Large intestine (tissue), 3 donors: ENCODE measurements at regions not wholly inside any gene's neighbourhood (a gene's known extent, or its start where the extent isn't known, plus 50 kb on each side); places are given as distances from the start of the nearest gene placed in this dataset.
"Not testable (repeated sequence)": the region's sequence is repeated elsewhere in the genome, so short reads cannot be mapped to it uniquely, and the experiment has no call there.

Source experiments
- DNase-seq, 2 donors: peaks; one replicate each; pipeline versions ENCODE4 v3.0.0 to v3.0.0-alpha.2; 2013
- H3K27ac ChIP-seq: one replicate; pipeline ENCODE4 v1.5.1; 2013; ENCODE audit warnings: low read length
- H3K27me3 ChIP-seq: 2 replicates; pipeline ENCODE4 v1.6.1; 2013; ENCODE audit warnings: low read length; ENCODE audit not compliant: control insufficient read depth, insufficient read depth
- H3K36me3 ChIP-seq: 2 replicates; pipeline ENCODE4 v1.6.1; 2013; ENCODE audit warnings: low read length; ENCODE audit not compliant: control insufficient read depth, insufficient read depth
- H3K4me1 ChIP-seq: one replicate; pipeline ENCODE4 v1.6.1; 2013; ENCODE audit warnings: low read length; ENCODE audit not compliant: control insufficient read depth, insufficient read depth
- H3K4me3 ChIP-seq: one replicate; pipeline ENCODE4 v1.5.1; 2013; ENCODE audit warnings: low read length
- H3K9me3 ChIP-seq: one replicate; pipeline ENCODE4 v1.6.1; 2013; ENCODE audit warnings: mild to moderate bottlenecking, low read depth, low read length, moderate library complexity; ENCODE audit not compliant: control insufficient read depth
- WGBS: methylation state at CpG from one replicate; pipeline ENCODE4 v1.1.5; 2013; ENCODE audit warnings: low lambda C conversion rate; ENCODE audit not compliant: insufficient coverage; 5-methylcytosine and 5-hydroxymethylcytosine counted together

DNA sequence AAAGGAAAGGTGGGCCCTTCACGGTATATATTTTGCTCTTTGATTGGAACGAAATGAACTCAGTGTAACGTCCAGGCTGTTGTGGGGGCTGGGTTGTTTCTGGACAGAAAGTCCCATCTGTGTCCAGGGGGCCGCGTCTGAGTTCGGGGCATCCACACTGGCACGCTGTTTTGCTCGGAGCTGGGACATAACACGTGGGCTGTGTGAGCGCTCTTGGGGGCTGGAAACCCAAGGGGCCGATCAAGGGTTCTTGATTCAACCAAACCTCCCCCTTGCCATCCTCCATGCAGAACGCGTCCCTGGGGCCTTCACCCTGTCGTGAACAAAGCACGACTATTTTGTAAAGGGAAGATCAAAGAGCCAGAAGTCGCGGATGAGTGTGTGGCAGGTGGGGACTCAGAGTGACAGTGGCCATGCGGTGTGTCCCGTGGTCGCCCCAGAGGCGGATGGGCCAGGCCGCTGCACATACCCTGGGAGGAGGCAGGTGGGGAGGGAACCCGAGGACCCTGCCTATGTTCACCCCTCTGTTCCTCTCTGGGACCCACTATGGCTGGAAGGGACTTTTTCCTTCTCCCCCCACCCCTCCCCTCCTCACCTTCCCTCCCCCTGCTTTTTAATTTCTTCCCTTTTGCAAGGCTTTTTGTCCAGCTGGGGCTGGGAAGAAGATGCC, 387.2 kb downstream of the SEC14L1 start:
- Histone ChIP-seq H3K27ac (no peak overlapping the region), H3K36me3 (no peaks in the 10 kb centered on the region), H3K27me3 (peaks cover 43% of the 10 kb centered on the region), H3K4me3 (no peak overlapping the region), H3K4me1 (no peaks in the 10 kb centered on the region), H3K9me3 (peaks cover 5% of the 10 kb centered on the region)
- no peak for DNase-seq
- WGBS, result no CpG with 5 or more reads among the region's 23 CpGs

GRCh38 chr17:77528516-77529327, 388.0 kb downstream of the SEC14L1 start:
- Histone ChIP-seq H3K9me3 (peaks cover 5% of the 10 kb centered on the region), H3K4me3 (peak overlapping the region; percentile 21), H3K36me3 (no peaks in the 10 kb centered on the region), H3K27me3 (peaks cover 43% of the 10 kb centered on the region), H3K4me1 (no peaks in the 10 kb centered on the region), H3K27ac (no peak overlapping the region)
- no CpG with 5 or more reads among the region's 66 CpGs for WGBS
- peak in 1 of 2 donors; percentile 30 for DNase-seq

GRCh38 chr17:77529328-77529650, 388.5 kb downstream of the SEC14L1 start:
- H3K4me1 ChIP-seq, result no peaks in the 10 kb centered on the region
- no peak for DNase-seq
- H3K4me3 ChIP-seq, result no peak overlapping the region
- H3K36me3 ChIP-seq, result no peaks in the 10 kb centered on the region
- H3K9me3 ChIP-seq, result peaks cover 5% of the 10 kb centered on the region
- H3K27me3 ChIP-seq, result peaks cover 43% of the 10 kb centered on the region
- no peak overlapping the region for H3K27ac ChIP-seq
- WGBS, result no CpG with 5 or more reads among the region's 7 CpGs

DNA sequence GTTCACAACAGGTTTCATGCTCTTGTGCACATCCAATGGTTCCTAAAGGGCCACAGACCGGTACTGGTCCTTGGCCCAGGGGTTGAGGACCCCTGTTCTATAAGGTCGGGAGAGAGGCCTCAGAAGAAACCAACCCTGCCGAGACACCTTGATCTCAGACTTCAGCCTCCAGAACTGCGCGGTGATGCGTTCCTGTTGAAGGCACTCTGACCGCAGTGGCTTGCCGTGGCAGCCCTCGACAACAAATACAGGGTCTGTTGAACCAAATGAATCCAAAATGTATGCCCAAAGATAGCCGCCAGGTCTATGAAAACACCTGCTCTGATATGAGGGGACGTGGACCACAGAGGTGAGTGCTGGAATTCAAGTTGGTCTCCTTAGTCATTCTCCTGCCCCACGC, 389.8 kb downstream of the SEC14L1 start:
- Histone ChIP-seq H3K27me3 (peaks cover 43% of the 10 kb centered on the region), H3K36me3 (no peaks in the 10 kb centered on the region), H3K27ac (no peak overlapping the region), H3K9me3 (peaks cover 5% of the 10 kb centered on the region), H3K4me1 (no peaks in the 10 kb centered on the region), H3K4me3 (no peak overlapping the region)
- WGBS, result no CpG with 5 or more reads among the region's 12 CpGs
- no peak for DNase-seq

- 20% methylated on average over 1 of the region's 6 CpGs for WGBS
- H3K27ac ChIP-seq, result no peak overlapping the region
- DNase-seq, result no peak
- no peak overlapping the region for H3K4me3 ChIP-seq
- H3K36me3 ChIP-seq, result no peaks in the 10 kb centered on the region
- peaks cover 5% of the 10 kb centered on the region for H3K9me3 ChIP-seq
- peaks cover 45% of the 10 kb centered on the region for H3K27me3 ChIP-seq
- no peaks in the 10 kb centered on the region for H3K4me1 ChIP-seq
These were observed 390.2 kb downstream of the SEC14L1 start for GRCh38 chr17:77531002-77531401.

DNA sequence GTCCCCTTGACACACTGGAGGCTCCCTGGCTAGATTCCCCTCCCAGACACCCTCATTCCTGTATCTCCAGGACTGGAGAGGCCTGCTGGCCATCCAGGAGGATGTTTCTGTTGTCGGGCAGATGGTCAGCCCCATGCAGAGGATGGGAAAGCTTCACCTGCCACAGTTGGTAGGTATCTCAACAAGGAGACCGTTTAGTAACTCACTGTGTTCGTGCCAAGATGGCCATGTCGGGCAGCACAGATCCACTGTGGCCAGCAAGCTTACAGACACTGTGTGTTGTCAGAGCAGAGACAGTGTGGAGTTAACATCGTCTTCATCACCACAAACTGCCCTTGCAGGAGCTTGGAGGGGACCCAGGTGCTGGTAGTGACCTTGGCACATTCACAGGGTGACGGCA, 390.9 kb downstream of the SEC14L1 start:
- H3K36me3 ChIP-seq, result no peaks in the 10 kb centered on the region
- H3K4me3 ChIP-seq, result no peak overlapping the region
- no peaks in the 10 kb centered on the region for H3K9me3 ChIP-seq
- H3K4me1 ChIP-seq, result no peaks in the 10 kb centered on the region
- no peak overlapping the region for H3K27ac ChIP-seq
- no CpG with 5 or more reads among the region's 6 CpGs for WGBS
- H3K27me3 ChIP-seq, result peaks cover 44% of the 10 kb centered on the region
- DNase-seq, result no peak

DNA sequence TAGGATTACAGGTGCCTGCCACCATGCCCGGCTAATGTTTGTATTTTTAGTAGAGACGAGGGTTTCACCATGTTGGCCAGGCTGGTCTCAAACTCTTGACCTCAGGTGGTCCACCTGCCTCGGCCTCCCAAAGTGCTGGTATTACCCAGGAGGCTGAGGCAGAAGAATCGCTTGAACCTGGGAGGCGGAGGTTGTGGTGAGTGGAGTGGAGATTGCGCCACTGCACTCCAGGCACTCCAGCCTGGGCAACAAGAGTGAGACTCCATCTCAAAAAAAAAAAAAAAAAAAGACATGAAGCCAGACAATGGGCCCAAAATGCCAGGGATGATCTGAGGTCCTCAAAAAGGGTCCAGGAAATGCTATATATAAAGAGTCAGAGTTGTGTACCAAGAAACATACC, 392.9 kb downstream of the SEC14L1 start:
- H3K9me3 ChIP-seq, H3K4me3 ChIP-seq, H3K4me1 ChIP-seq, H3K27ac ChIP-seq, H3K36me3 ChIP-seq, DNase-seq: not testable (repeated sequence)
- peaks cover 29% of the 10 kb centered on the region for H3K27me3 ChIP-seq
- 100% methylated on average over 3 of the region's 6 CpGs for WGBS

DNA sequence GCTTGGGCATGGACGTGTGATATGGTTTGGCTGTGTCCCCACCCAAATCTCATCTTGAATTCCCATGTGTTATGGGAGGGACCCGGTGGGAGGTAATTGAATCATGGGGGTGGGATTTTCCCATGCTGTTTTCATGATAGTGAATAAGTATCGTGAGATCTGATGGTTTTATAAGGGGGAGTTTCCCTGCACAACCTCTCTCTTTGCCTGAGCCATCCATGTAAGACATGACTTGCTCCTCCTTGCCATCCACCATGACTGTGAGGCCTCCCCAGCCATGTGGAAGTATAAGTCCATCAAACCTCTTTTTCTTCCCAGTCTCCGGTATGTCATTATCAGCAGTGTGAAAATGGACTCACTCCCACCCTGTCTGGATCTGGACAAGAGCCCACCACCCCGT, 393.4 kb downstream of the SEC14L1 start:
- peaks cover 25% of the 10 kb centered on the region for H3K27me3 ChIP-seq
- H3K9me3 ChIP-seq, result no peaks in the 10 kb centered on the region
- H3K4me3 ChIP-seq, result no peak overlapping the region
- no peak for DNase-seq
- no CpG with 5 or more reads among the region's 5 CpGs for WGBS
- H3K4me1 ChIP-seq, result no peaks in the 10 kb centered on the region
- H3K36me3 ChIP-seq, result no peaks in the 10 kb centered on the region
- H3K27ac ChIP-seq, result no peak overlapping the region

DNA sequence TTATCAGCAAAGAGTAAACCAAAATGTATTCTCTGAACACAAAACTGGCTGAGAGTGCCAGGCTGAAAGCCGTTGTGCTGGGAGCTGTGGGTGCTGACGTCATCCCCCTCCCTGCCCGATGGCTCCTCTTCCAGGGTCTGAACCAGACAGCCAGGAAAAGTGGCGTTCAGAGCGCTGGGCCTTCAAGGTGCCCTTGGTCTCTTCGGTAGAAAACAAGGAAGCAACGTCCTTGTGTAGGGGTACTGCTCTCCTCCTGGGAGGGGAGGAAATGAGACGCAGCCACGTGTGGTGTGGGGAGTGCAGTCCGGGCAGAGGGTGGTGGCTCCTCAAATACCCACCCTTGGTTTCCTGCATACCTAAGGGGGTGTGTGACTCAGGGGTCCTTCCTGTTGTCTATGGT, 394.7 kb downstream of the SEC14L1 start:
- WGBS, result no CpG with 5 or more reads among the region's 10 CpGs
- H3K27ac ChIP-seq, result no peak overlapping the region

GRCh38 chr17:77535892-77536291, 395.1 kb downstream of the SEC14L1 start:
- no peak for DNase-seq
- Histone ChIP-seq H3K36me3 (no peaks in the 10 kb centered on the region), H3K27ac (no peak overlapping the region), H3K4me3 (no peak overlapping the region), H3K9me3 (no peaks in the 10 kb centered on the region), H3K4me1 (no peaks in the 10 kb centered on the region), H3K27me3 (peaks cover 27% of the 10 kb centered on the region)
- no CpG with 5 or more reads among the region's 6 CpGs for WGBS

More for the DNA sequence above, 394.7 kb downstream of the SEC14L1 start:
- Histone ChIP-seq H3K4me3 (no peak overlapping the region), H3K36me3 (no peaks in the 10 kb centered on the region), H3K4me1 (no peaks in the 10 kb centered on the region), H3K27me3 (peaks cover 24% of the 10 kb centered on the region), H3K9me3 (no peaks in the 10 kb centered on the region)
- no peak for DNase-seq

DNA sequence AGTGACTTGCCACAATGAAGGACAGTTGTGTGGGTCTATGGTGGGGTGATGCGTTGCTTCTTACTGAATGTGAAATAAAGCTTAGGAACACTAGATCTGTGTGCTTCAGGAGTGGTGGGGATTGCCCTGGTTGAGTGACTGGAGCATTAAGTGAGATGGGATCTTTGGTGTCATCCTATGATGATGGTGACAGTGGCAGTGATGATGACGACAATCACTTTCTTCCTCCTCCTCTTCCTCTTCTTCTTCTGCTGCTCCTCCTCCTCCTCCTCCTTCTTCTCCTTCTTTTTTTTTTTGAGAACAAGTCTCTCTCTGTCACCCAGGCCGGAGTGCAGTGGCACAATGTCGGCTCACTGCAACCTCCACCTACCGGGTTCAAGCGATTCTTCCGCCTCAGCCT, 396.8 kb downstream of the SEC14L1 start:
- WGBS, result no CpG with 5 or more reads among the region's 7 CpGs
- Histone ChIP-seq H3K9me3 (no peaks in the 10 kb centered on the region), H3K36me3 (no peaks in the 10 kb centered on the region), H3K4me1 (no peaks in the 10 kb centered on the region), H3K4me3 (no peak overlapping the region), H3K27ac (no peak overlapping the region), H3K27me3 (peaks cover 25% of the 10 kb centered on the region)
- DNase-seq, result no peak
